ENCODE measurements at regions not wholly inside any gene's neighbourhood (a gene's known extent, or its start where the extent isn't known, plus 50 kb on each side); places are given as distances from the start of the nearest gene placed in this dataset.

DNA sequence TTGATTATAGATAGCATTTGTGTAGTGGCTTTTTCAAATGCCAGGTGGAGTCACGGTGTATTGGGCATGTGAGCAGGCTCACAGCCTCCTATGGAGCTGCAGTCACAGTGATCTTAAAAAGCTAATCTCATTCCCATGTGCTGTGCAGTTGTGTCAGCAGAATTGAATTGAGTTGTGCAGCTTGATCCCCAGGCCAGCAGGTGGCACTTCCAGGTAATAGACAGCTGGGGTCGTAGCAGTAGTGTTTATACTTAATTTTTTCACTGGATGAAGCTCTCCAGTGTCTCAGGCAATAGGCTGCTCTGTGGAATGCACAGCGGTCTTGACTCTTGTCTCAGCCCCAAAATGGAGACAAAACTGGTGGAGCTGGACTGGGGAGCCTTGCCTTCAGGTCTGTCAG, 1028.1 kb downstream of the SH3BGRL start:
- Histone ChIP-seq H3K36me3 (replicated peaks; ENCODE audit: insufficient read depth, low read length) (no peaks in the 10 kb centered on the region), H3K9me2 (replicated peaks; ENCODE audit: insufficient read depth, low read length) (no peaks in the 10 kb centered on the region), H2AFZ (ENCODE audit: low read length) (no peak overlapping the region), H3K79me2 (ENCODE audit: low read length) (no peaks in the 10 kb centered on the region), H3K9me3 (replicated peaks; ENCODE audit: insufficient read depth, low read length) (no peaks in the 10 kb centered on the region), H3K4me1 (ENCODE audit: low read length) (no peaks in the 10 kb centered on the region; the same call in 1 of the 2 replicates), H3K27me3 (replicated peaks; ENCODE audit: insufficient read depth, low read length) (no peaks in the 10 kb centered on the region), H3K4me3 (ENCODE audit: low read length) (no peak overlapping the region), H4K20me1 (ENCODE audit: insufficient read depth, low read length) (no peaks in the 10 kb centered on the region), H3K9ac (ENCODE audit: low read length) (no peak overlapping the region), H3K4me2 (ENCODE audit: low read depth, low read length) (no peak overlapping the region), H3F3A (ENCODE audit: insufficient read depth, low read length) (0 out of 2 replicates have a peak, but pooled peaks cover 4% of the 10 kb centered on the region), H3K27ac (ENCODE audit: low read length) (no peak overlapping the region)
- TF ChIP-seq, protein P1, sequence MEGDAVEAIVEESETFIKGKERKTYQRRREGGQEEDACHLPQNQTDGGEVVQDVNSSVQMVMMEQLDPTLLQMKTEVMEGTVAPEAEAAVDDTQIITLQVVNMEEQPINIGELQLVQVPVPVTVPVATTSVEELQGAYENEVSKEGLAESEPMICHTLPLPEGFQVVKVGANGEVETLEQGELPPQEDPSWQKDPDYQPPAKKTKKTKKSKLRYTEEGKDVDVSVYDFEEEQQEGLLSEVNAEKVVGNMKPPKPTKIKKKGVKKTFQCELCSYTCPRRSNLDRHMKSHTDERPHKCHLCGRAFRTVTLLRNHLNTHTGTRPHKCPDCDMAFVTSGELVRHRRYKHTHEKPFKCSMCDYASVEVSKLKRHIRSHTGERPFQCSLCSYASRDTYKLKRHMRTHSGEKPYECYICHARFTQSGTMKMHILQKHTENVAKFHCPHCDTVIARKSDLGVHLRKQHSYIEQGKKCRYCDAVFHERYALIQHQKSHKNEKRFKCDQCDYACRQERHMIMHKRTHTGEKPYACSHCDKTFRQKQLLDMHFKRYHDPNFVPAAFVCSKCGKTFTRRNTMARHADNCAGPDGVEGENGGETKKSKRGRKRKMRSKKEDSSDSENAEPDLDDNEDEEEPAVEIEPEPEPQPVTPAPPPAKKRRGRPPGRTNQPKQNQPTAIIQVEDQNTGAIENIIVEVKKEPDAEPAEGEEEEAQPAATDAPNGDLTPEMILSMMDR (IDR thresholded peaks at IDR 0.05; ENCODE audit: low read length), result peak; percentile 10; the same call in 1 of the 2 replicates
- no peak for TF ChIP-seq EZH2phosphoT487 (IDR thresholded peaks at IDR 0.05; ENCODE audit: low read length)
- DNase-seq, result no peak

GRCh38 chrX:82232679-82233078, 1030.8 kb downstream of the SH3BGRL start:
- H3F3A ChIP-seq (ENCODE audit: insufficient read depth, low read length), result no peaks in the 10 kb centered on the region
- no peak overlapping the region for H3K9ac ChIP-seq (ENCODE audit: low read length)
- H2AFZ ChIP-seq (ENCODE audit: low read length), result no peak overlapping the region
- no peaks in the 10 kb centered on the region for H3K36me3 ChIP-seq (replicated peaks; ENCODE audit: insufficient read depth, low read length)
- no peak overlapping the region for H3K27ac ChIP-seq (ENCODE audit: low read length)
- no peaks in the 10 kb centered on the region for H3K27me3 ChIP-seq (replicated peaks; ENCODE audit: insufficient read depth, low read length)
- no peak overlapping the region for H3K4me2 ChIP-seq (ENCODE audit: low read depth, low read length)
- H3K4me1 ChIP-seq (ENCODE audit: low read length), result no peaks in the 10 kb centered on the region
- H3K9me2 ChIP-seq (replicated peaks; ENCODE audit: insufficient read depth, low read length), result no peaks in the 10 kb centered on the region
- no peaks in the 10 kb centered on the region for H4K20me1 ChIP-seq (ENCODE audit: insufficient read depth, low read length)
- H3K9me3 ChIP-seq (replicated peaks; ENCODE audit: insufficient read depth, low read length), result no peaks in the 10 kb centered on the region
- no peak for DNase-seq
- TF ChIP-seq, protein P1 (IDR thresholded peaks at IDR 0.05; ENCODE audit: low read length), result no peak
- no peak for TF ChIP-seq EZH2 (optimal IDR thresholded peaks at IDR 0.05; ENCODE audit: low read depth, low read length)
- no peak for TF ChIP-seq EZH2phosphoT487 (IDR thresholded peaks at IDR 0.05; ENCODE audit: low read length)
- H3K79me2 ChIP-seq (ENCODE audit: low read length), result no peaks in the 10 kb centered on the region
- H3K4me3 ChIP-seq (ENCODE audit: low read length), result no peak overlapping the region

DNA sequence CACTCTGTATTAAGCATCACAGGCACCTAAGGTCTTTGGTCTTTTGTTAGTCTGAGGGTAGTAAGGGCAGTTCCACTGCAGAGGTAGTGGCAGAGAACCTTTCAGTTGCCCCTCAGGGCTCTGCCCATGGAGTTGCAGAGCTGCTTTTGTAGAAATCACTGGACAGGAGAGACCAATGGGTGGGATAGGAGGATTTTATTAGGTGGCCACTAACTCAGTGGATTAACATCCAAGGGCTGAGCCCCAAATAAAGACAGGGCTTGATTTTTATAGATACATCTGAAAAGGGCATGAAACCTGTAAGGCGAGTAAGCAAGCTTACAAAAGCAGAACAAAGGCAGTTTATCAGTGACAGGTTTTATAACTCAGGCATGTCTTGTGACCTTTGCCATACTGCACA, 1035.4 kb downstream of the SH3BGRL start:
- Histone ChIP-seq H3K79me2 (ENCODE audit: low read length) (no peaks in the 10 kb centered on the region), H2AFZ (ENCODE audit: low read length) (no peak overlapping the region), H3K9me3 (replicated peaks; ENCODE audit: insufficient read depth, low read length) (no peaks in the 10 kb centered on the region), H3F3A (ENCODE audit: insufficient read depth, low read length) (no peaks in the 10 kb centered on the region), H3K4me2 (ENCODE audit: low read depth, low read length) (no peak overlapping the region), H3K4me3 (ENCODE audit: low read length) (no peak overlapping the region), H3K36me3 (replicated peaks; ENCODE audit: insufficient read depth, low read length) (no peaks in the 10 kb centered on the region), H3K27me3 (replicated peaks; ENCODE audit: insufficient read depth, low read length) (no peaks in the 10 kb centered on the region), H4K20me1 (ENCODE audit: insufficient read depth, low read length) (no peaks in the 10 kb centered on the region), H3K4me1 (ENCODE audit: low read length) (no peaks in the 10 kb centered on the region), H3K9ac (ENCODE audit: low read length) (no peak overlapping the region), H3K9me2 (replicated peaks; ENCODE audit: insufficient read depth, low read length) (no peaks in the 10 kb centered on the region), H3K27ac (ENCODE audit: low read length) (no peak overlapping the region)
- TF ChIP-seq EZH2 (optimal IDR thresholded peaks at IDR 0.05; ENCODE audit: low read depth, low read length) (no peak), EZH2phosphoT487 (IDR thresholded peaks at IDR 0.05; ENCODE audit: low read length) (no peak)
- TF ChIP-seq, protein P1 (IDR thresholded peaks at IDR 0.05; ENCODE audit: low read length), result no peak
- no peak for DNase-seq

Data from MM.1S (cell line).